Endodermal cell (in vitro differentiated cells): ENCODE measurements at regions not wholly inside any gene's neighbourhood (a gene's known extent, or its start where the extent isn't known, plus 50 kb on each side); places are given as distances from the start of the nearest gene placed in this dataset.

Experiments used
- DNase-seq: peaks from one replicate; pipeline ENCODE4 v3.0.0-alpha.2; 2017
- H3K27ac ChIP-seq: 2 replicates; pipeline ENCODE4 v1.5.1; 2013; ENCODE audit warnings: mild to moderate bottlenecking, low read depth, low read length, moderate library complexity
- H3K27me3 ChIP-seq: 2 replicates; pipeline ENCODE4 v1.6.1; 2013; ENCODE audit warnings: mild to moderate bottlenecking, low read length, moderate library complexity; ENCODE audit not compliant: insufficient read depth, control insufficient read depth, poor library complexity, severe bottlenecking
- H3K36me3 ChIP-seq: 2 replicates; pipeline ENCODE4 v1.7.0; 2013; ENCODE audit warnings: mild to moderate bottlenecking, low read length, moderate library complexity; ENCODE audit not compliant: control insufficient read depth, insufficient read depth
- H3K4me1 ChIP-seq: one replicate; pipeline ENCODE4 v1.7.0; 2013; ENCODE audit warnings: low read length; ENCODE audit not compliant: control insufficient read depth, insufficient read depth
- H3K4me3 ChIP-seq: 2 replicates; pipeline ENCODE4 v1.5.1; 2013; ENCODE audit warnings: mild to moderate bottlenecking, low read length, moderate library complexity
- H3K9ac ChIP-seq: 2 replicates; pipeline ENCODE4 v1.6.1; 2013; ENCODE audit warnings: mild to moderate bottlenecking, low read length, moderate library complexity; ENCODE audit not compliant: poor library complexity, severe bottlenecking; ENCODE audit errors: extremely low read depth
- H3K9me3 ChIP-seq: 2 replicates; pipeline ENCODE4 v1.6.1; 2013; ENCODE audit warnings: mild to moderate bottlenecking, low read length, moderate library complexity; ENCODE audit not compliant: control insufficient read depth
- H3K27ac Mint-ChIP-seq: 2 replicates; pipeline ENCODE4 v1.8.0; 2020; ENCODE audit warnings: mixed read lengths
- H3K27me3 Mint-ChIP-seq: 2 replicates; pipeline ENCODE4 v1.8.0; 2021; ENCODE audit warnings: mild to moderate bottlenecking, mixed read lengths; ENCODE audit not compliant: insufficient read depth
- H3K36me3 Mint-ChIP-seq: 2 replicates; pipeline ENCODE4 v1.8.0; 2020; ENCODE audit warnings: low read depth, mixed read lengths
- H3K4me1 Mint-ChIP-seq: 2 replicates; pipeline ENCODE4 v1.8.0; 2020; ENCODE audit warnings: mixed read lengths
- H3K4me3 Mint-ChIP-seq: 2 replicates; pipeline ENCODE4 v1.8.0; 2020; ENCODE audit warnings: mild to moderate bottlenecking, moderate library complexity, mixed read lengths
- H3K9me3 Mint-ChIP-seq: 2 replicates; pipeline ENCODE4 v1.8.0; 2020; ENCODE audit warnings: mild to moderate bottlenecking, mixed read lengths
- CTCF ChIP-seq: fragments of 200-600 bp; sonication (generic); conservative IDR thresholded peaks from 2 replicates; pipeline ENCODE4 v1.5.0; 2021; ENCODE audit warnings: antibody characterized with exemption, mild to moderate bottlenecking
- WGBS, 2 experiments: methylation state at CpG; one replicate each; pipeline versions ENCODE4 v1.1.5 to v1.1.7; 2013; ENCODE audit warnings: missing lambda C conversion rate in 2 of 2, mixed read lengths in 1 of 2; ENCODE audit not compliant: insufficient coverage in 1 of 2, insufficient read length in 1 of 2; 5-methylcytosine and 5-hydroxymethylcytosine counted together

DNA sequence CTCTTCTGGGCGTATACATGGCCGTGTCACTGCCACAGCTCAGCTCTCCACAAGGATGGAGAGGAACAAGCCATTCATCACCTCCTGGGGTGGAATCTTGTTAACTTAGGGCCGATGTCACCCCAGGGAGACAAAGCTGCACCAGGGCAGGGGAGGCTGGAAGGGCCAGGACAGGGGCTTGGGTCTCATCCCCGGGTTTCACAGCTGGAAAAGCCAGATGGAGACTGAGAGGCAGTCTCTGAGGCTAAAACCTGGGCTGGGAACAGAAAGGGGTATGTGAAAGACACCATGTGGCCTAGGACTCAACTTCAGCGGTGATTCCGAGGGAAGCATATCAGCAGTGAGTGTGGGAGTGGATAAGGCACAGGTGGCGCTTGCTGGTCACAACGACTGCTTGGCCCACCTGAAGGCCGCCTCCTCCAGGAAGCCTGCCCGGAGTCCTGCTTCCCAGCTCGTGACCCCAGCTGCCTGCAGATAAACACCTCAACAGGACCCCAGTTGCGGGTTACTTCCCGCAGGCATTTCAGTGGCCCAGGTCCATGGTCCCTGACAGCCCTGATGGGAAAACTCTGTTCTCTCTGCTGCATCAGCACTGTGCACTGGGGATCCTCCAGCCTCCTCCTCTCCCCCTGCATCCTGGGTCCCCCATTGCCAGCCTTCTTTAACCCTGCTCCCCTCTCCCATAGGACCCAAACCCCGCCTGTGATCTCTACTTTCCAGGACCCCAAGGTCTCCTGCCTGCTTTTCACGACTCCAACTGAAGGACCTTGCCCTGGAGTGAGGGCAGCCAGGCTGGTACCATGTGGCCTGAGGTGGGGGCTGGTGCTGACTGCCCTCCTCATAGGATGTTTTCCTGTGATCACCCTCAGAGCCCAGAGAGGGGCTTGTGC lies 51.7 kb upstream of the FCN1 start:
- Mint-ChIP-seq H3K4me1 (no peaks in the 10 kb centered on the region), H3K36me3 (no peaks in the 10 kb centered on the region), H3K9me3 (no peaks in the 10 kb centered on the region), H3K4me3 (no peak overlapping the region), H3K27me3 (peaks cover 7% of the 10 kb centered on the region), H3K27ac (no peak overlapping the region)
- Histone ChIP-seq H3K36me3 (no peaks in the 10 kb centered on the region), H3K4me3 (no peak overlapping the region), H3K27me3 (no peaks in the 10 kb centered on the region), H3K9me3 (no peaks in the 10 kb centered on the region), H3K9ac (no peak overlapping the region), H3K27ac (no peak overlapping the region), H3K4me1 (no peaks in the 10 kb centered on the region)
- 93 to 99% methylated on average over 11 to 15 of the region's 15 CpGs for WGBS, 2 experiments
- peak; percentile 28 for DNase-seq
- TF ChIP-seq CTCF = no peak

GRCh38 chr9:134970198-134970597 lies 52.5 kb upstream of the FCN1 start:
- Mint-ChIP-seq H3K27ac (no peak overlapping the region), H3K4me3 (no peak overlapping the region), H3K27me3 (peaks cover 7% of the 10 kb centered on the region), H3K36me3 (no peaks in the 10 kb centered on the region), H3K9me3 (no peaks in the 10 kb centered on the region), H3K4me1 (peaks cover 2% of the 10 kb centered on the region)
- H3K27ac ChIP-seq = no peak overlapping the region
- no peak for TF ChIP-seq CTCF
- H3K4me3 ChIP-seq = no peak overlapping the region
- no peaks in the 10 kb centered on the region for H3K36me3 ChIP-seq
- no peaks in the 10 kb centered on the region for H3K9me3 ChIP-seq
- no peaks in the 10 kb centered on the region for H3K4me1 ChIP-seq
- no peak for DNase-seq
- no peak overlapping the region for H3K9ac ChIP-seq
- H3K27me3 ChIP-seq = no peaks in the 10 kb centered on the region
- 91 to 96% methylated on average over 6 of the region's 6 CpGs for WGBS, 2 experiments

GRCh38 chr9:134970719-134971118 lies 53.0 kb upstream of the FCN1 start:
- Mint-ChIP-seq H3K4me1 (peaks cover 6% of the 10 kb centered on the region), H3K4me3 (no peak overlapping the region), H3K9me3 (no peaks in the 10 kb centered on the region), H3K27ac (no peak overlapping the region), H3K27me3 (peaks cover 7% of the 10 kb centered on the region), H3K36me3 (no peaks in the 10 kb centered on the region)
- Histone ChIP-seq H3K4me3 (no peak overlapping the region), H3K36me3 (no peaks in the 10 kb centered on the region), H3K27ac (no peak overlapping the region), H3K4me1 (no peaks in the 10 kb centered on the region), H3K9me3 (no peaks in the 10 kb centered on the region), H3K9ac (no peak overlapping the region), H3K27me3 (no peaks in the 10 kb centered on the region)
- DNase-seq = no peak
- no peak for TF ChIP-seq CTCF
- WGBS, 2 experiments = 89 to 91% methylated on average over 3 to 7 of the region's 7 CpGs
